ENCODE measurements at regions not wholly inside any gene's neighbourhood (a gene's known extent, or its start where the extent isn't known, plus 50 kb on each side); places are given as distances from the start of the nearest gene placed in this dataset.

- Histone ChIP-seq H3K9ac (ENCODE audit: low read depth, low read length) (no peak overlapping the region), H3K36me3 (ENCODE audit: control insufficient read depth, insufficient read depth, low read length) (no peaks in the 10 kb centered on the region), H3K27me3 (ENCODE audit: control insufficient read depth, insufficient read depth, low read length) (no peaks in the 10 kb centered on the region), H3K4me3 (ENCODE audit: low read depth, low read length) (no peak overlapping the region), H3K9me3 (ENCODE audit: control insufficient read depth, insufficient read depth, low read length) (no peaks in the 10 kb centered on the region), H3K4me1 (ENCODE audit: control insufficient read depth, insufficient read depth, low read length) (no peaks in the 10 kb centered on the region)
Observed at GRCh38 chr2:17319090-17319489, 199.2 kb downstream of the RAD51AP2 start.

GRCh38 chr2:17318013-17318412 lies 200.2 kb downstream of the RAD51AP2 start:
- no peaks in the 10 kb centered on the region for H3K36me3 ChIP-seq (ENCODE audit: control insufficient read depth, insufficient read depth, low read length)
- H3K9me3 ChIP-seq (ENCODE audit: control insufficient read depth, insufficient read depth, low read length): no peaks in the 10 kb centered on the region
- H3K9ac ChIP-seq (ENCODE audit: low read depth, low read length): no peak overlapping the region
- no peaks in the 10 kb centered on the region for H3K27me3 ChIP-seq (ENCODE audit: control insufficient read depth, insufficient read depth, low read length)
- H3K4me1 ChIP-seq (ENCODE audit: control insufficient read depth, insufficient read depth, low read length): no peaks in the 10 kb centered on the region
- H3K4me3 ChIP-seq (ENCODE audit: low read depth, low read length): no peak overlapping the region

- Histone ChIP-seq H3K9ac (ENCODE audit: low read depth, low read length) (no peak overlapping the region), H3K9me3 (ENCODE audit: control insufficient read depth, insufficient read depth, low read length) (no peaks in the 10 kb centered on the region), H3K4me1 (ENCODE audit: control insufficient read depth, insufficient read depth, low read length) (no peaks in the 10 kb centered on the region), H3K36me3 (ENCODE audit: control insufficient read depth, insufficient read depth, low read length) (no peaks in the 10 kb centered on the region), H3K27me3 (ENCODE audit: control insufficient read depth, insufficient read depth, low read length) (no peaks in the 10 kb centered on the region), H3K4me3 (ENCODE audit: low read depth, low read length) (no peak overlapping the region)
Observed at GRCh38 chr2:17317439-17317976, 200.7 kb downstream of the RAD51AP2 start.

DNA sequence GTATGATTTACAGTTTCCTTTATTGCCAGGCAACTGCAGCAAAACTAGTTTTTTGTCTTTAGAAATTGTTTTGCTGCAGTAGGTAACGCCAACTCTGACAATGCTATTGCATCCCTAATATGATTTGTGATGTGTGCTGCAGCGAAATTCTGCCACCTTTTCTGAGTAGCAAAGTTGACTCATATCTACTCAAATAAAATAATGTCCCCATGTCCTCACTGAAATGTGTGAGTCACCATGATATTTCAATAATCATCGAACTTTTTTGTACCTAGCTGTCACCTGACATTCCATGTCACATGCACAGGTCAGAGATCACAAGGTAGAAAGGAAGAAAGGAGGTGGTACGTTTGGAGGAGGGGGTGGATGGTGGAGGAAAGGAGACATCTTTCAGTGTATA lies 205.0 kb downstream of the RAD51AP2 start:
- H3K4me3 ChIP-seq (ENCODE audit: low read depth, low read length): no peak overlapping the region
- no peaks in the 10 kb centered on the region for H3K36me3 ChIP-seq (ENCODE audit: control insufficient read depth, insufficient read depth, low read length)
- H3K27me3 ChIP-seq (ENCODE audit: control insufficient read depth, insufficient read depth, low read length): no peaks in the 10 kb centered on the region
- H3K4me1 ChIP-seq (ENCODE audit: control insufficient read depth, insufficient read depth, low read length): peaks cover 8% of the 10 kb centered on the region
- H3K9ac ChIP-seq (ENCODE audit: low read depth, low read length): no peak overlapping the region
- no peaks in the 10 kb centered on the region for H3K9me3 ChIP-seq (ENCODE audit: control insufficient read depth, insufficient read depth, low read length)

DNA sequence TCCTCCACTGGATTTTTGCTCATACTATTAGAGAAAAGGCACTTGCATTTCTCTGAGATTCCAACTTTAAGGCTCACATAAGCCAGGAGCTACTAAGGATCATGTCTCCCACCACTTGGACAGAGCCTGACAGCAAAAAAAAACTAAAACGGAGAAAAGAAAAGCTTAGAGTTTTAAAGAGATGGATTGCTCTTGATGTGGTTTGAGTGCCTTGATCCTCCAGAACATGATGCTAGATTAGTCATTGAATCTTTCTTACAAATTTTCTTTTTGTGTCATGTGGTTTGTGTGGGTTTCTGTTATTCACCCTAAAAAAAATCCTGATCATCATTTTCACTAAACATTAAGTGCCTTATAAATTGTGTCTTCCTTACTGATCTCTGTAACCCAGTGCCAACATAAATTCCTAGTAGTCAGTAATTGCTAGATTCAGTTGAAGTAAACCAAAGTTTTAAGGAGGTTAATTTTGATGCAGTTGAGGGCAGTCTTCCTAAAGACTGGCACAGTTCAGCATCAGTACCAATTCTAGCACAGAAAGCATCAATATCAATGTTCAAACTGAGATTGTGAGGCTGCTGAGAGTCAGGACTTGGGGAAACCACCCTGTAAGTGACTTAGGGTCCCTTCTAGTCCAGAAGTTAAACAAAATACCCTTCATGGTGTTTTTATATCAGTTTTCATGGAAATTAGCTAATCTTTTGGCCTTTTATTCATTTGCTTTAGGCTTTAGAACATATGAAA lies 206.3 kb downstream of the RAD51AP2 start:
- Histone ChIP-seq H3K9me3 (ENCODE audit: control insufficient read depth, insufficient read depth, low read length) (no peaks in the 10 kb centered on the region), H3K9ac (ENCODE audit: low read depth, low read length) (no peak overlapping the region), H3K4me1 (ENCODE audit: control insufficient read depth, insufficient read depth, low read length) (peaks cover 8% of the 10 kb centered on the region), H3K36me3 (ENCODE audit: control insufficient read depth, insufficient read depth, low read length) (no peaks in the 10 kb centered on the region), H3K4me3 (ENCODE audit: low read depth, low read length) (no peak overlapping the region), H3K27me3 (ENCODE audit: control insufficient read depth, insufficient read depth, low read length) (no peaks in the 10 kb centered on the region)

DNA sequence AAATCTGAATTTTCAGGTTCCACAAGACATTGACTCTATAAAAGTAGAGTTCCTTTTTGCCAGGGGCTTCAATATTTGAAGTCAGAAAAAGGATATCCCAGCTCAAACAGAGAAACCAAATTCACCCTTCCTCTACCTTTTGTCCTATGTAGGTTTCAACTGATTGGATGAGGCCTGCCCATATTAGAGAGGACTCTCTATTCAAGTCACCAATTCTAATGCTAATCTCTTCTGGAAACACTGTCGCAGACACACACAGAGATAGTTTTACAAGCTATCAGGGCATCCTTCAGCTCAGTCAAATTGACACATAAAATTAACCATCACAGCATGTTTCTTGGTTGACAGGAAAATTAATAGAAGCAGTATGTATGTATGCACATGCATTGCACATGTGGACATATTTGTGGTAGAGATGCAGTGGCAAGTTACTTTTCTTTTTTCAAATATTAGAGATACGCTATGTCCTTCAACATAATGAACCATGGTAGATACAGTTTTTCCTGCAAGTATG lies 207.1 kb downstream of the RAD51AP2 start:
- Histone ChIP-seq H3K9me3 (ENCODE audit: control insufficient read depth, insufficient read depth, low read length) (no peaks in the 10 kb centered on the region), H3K9ac (ENCODE audit: low read depth, low read length) (no peak overlapping the region), H3K27me3 (ENCODE audit: control insufficient read depth, insufficient read depth, low read length) (no peaks in the 10 kb centered on the region), H3K4me3 (ENCODE audit: low read depth, low read length) (no peak overlapping the region), H3K36me3 (ENCODE audit: control insufficient read depth, insufficient read depth, low read length) (no peaks in the 10 kb centered on the region), H3K4me1 (ENCODE audit: control insufficient read depth, insufficient read depth, low read length) (peaks cover 8% of the 10 kb centered on the region)

GRCh38 chr2:17309741-17310339 lies 208.4 kb downstream of the RAD51AP2 start:
- no peak overlapping the region for H3K9ac ChIP-seq (ENCODE audit: low read depth, low read length)
- no peak overlapping the region for H3K4me3 ChIP-seq (ENCODE audit: low read depth, low read length)
- no peaks in the 10 kb centered on the region for H3K27me3 ChIP-seq (ENCODE audit: control insufficient read depth, insufficient read depth, low read length)
- H3K36me3 ChIP-seq (ENCODE audit: control insufficient read depth, insufficient read depth, low read length): no peaks in the 10 kb centered on the region
- no peaks in the 10 kb centered on the region for H3K9me3 ChIP-seq (ENCODE audit: control insufficient read depth, insufficient read depth, low read length)
- peaks cover 8% of the 10 kb centered on the region for H3K4me1 ChIP-seq (ENCODE audit: control insufficient read depth, insufficient read depth, low read length)

GRCh38 chr2:17309181-17309580 lies 209.1 kb downstream of the RAD51AP2 start:
- H3K4me1 ChIP-seq (ENCODE audit: control insufficient read depth, insufficient read depth, low read length): peaks cover 8% of the 10 kb centered on the region
- H3K9ac ChIP-seq (ENCODE audit: low read depth, low read length): no peak overlapping the region
- H3K4me3 ChIP-seq (ENCODE audit: low read depth, low read length): no peak overlapping the region
- no peaks in the 10 kb centered on the region for H3K9me3 ChIP-seq (ENCODE audit: control insufficient read depth, insufficient read depth, low read length)
- no peaks in the 10 kb centered on the region for H3K27me3 ChIP-seq (ENCODE audit: control insufficient read depth, insufficient read depth, low read length)
- no peaks in the 10 kb centered on the region for H3K36me3 ChIP-seq (ENCODE audit: control insufficient read depth, insufficient read depth, low read length)

- Histone ChIP-seq H3K27me3 (ENCODE audit: control insufficient read depth, insufficient read depth, low read length) (no peaks in the 10 kb centered on the region), H3K4me1 (ENCODE audit: control insufficient read depth, insufficient read depth, low read length) (peaks cover 15% of the 10 kb centered on the region), H3K36me3 (ENCODE audit: control insufficient read depth, insufficient read depth, low read length) (no peaks in the 10 kb centered on the region), H3K4me3 (ENCODE audit: low read depth, low read length) (no peak overlapping the region), H3K9me3 (ENCODE audit: control insufficient read depth, insufficient read depth, low read length) (no peaks in the 10 kb centered on the region), H3K9ac (ENCODE audit: low read depth, low read length) (no peak overlapping the region)
Observed at GRCh38 chr2:17306706-17307105, 211.5 kb downstream of the RAD51AP2 start.

DNA sequence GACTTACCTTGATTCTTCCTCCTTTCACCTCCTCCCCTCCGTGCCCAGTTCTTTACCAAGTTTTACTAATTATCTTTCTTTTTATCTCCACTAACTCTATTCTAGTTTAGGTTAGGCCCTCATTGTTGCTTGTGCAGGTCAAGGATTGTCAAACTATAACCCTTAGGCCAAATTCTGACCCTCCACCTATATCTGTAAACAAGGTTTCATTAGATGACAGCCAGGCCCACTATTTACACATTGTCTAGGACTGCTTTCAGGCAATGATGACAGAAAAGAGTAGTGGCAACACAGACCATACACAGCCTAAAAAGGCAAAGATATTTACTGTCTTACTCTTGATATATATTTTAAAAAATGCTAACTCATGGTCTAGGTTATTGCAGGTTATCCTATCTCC lies 212.0 kb downstream of the RAD51AP2 start:
- no peak overlapping the region for H3K4me3 ChIP-seq (ENCODE audit: low read depth, low read length)
- H3K9me3 ChIP-seq (ENCODE audit: control insufficient read depth, insufficient read depth, low read length): no peaks in the 10 kb centered on the region
- H3K36me3 ChIP-seq (ENCODE audit: control insufficient read depth, insufficient read depth, low read length): no peaks in the 10 kb centered on the region
- no peak overlapping the region for H3K9ac ChIP-seq (ENCODE audit: low read depth, low read length)
- no peaks in the 10 kb centered on the region for H3K27me3 ChIP-seq (ENCODE audit: control insufficient read depth, insufficient read depth, low read length)
- peaks cover 14% of the 10 kb centered on the region for H3K4me1 ChIP-seq (ENCODE audit: control insufficient read depth, insufficient read depth, low read length)

DNA sequence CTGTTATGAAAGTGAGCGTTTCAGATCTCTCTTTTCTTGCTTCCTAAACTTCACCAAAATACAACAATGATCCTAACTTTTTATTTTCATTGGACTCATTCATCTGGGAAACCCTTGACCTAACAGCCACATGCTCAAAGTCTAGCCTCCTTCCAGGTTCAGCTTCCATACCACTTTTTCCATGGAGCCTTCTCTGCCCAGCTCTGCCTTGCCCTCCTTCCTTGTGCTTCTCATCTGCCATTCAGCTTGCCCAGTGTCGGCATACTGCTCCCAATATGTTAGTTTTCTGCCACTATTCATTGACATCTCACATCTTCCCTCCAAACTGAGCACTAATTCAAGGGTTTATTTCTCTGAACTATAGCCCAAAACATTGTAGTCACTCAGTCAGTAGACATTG lies 214.7 kb downstream of the RAD51AP2 start:
- Histone ChIP-seq H3K4me1 (ENCODE audit: control insufficient read depth, insufficient read depth, low read length) (peaks cover 13% of the 10 kb centered on the region), H3K36me3 (ENCODE audit: control insufficient read depth, insufficient read depth, low read length) (no peaks in the 10 kb centered on the region), H3K9me3 (ENCODE audit: control insufficient read depth, insufficient read depth, low read length) (no peaks in the 10 kb centered on the region), H3K27me3 (ENCODE audit: control insufficient read depth, insufficient read depth, low read length) (no peaks in the 10 kb centered on the region), H3K4me3 (ENCODE audit: low read depth, low read length) (no peak overlapping the region), H3K9ac (ENCODE audit: low read depth, low read length) (no peak overlapping the region)

DNA sequence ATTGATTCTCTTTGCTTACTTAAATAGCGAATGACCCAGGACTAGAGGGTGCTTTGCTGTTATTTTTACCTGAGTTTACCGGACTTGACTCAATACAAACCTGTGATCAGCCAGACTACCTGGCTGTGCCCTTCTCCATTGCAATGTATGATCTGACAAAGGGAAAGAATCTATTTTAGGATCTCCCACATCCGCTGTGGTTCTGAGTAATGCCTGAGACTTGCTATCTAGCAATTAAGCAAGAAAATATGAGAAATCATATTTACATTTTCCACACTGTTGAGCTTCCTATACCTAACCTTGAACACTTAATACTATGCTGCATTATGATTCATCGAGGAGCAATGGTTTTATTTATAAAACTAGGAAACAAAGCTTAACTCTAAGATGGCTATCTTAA lies 215.2 kb downstream of the RAD51AP2 start:
- no peaks in the 10 kb centered on the region for H3K9me3 ChIP-seq (ENCODE audit: control insufficient read depth, insufficient read depth, low read length)
- no peak overlapping the region for H3K9ac ChIP-seq (ENCODE audit: low read depth, low read length)
- H3K27me3 ChIP-seq (ENCODE audit: control insufficient read depth, insufficient read depth, low read length): no peaks in the 10 kb centered on the region
- no peaks in the 10 kb centered on the region for H3K36me3 ChIP-seq (ENCODE audit: control insufficient read depth, insufficient read depth, low read length)
- H3K4me3 ChIP-seq (ENCODE audit: low read depth, low read length): no peak overlapping the region
- peaks cover 13% of the 10 kb centered on the region for H3K4me1 ChIP-seq (ENCODE audit: control insufficient read depth, insufficient read depth, low read length)
